Esophagus muscularis mucosa (tissue), 4 donors: ENCODE measurements at regions not wholly inside any gene's neighbourhood (a gene's known extent, or its start where the extent isn't known, plus 50 kb on each side); places are given as distances from the start of the nearest gene placed in this dataset.

Experiments
- CTCF ChIP-seq, 3 experiments: fragments of 200-600 bp in 2 of 3; fragments of 450-650 bp in 1 of 3; sonication (generic) in 2 of 3; IDR thresholded peaks; one replicate each; pipeline ENCODE4 v1.5.1; 2017 to 2019; ENCODE audit warnings: antibody characterized with exemption in 3 of 3, mild to moderate bottlenecking in 2 of 3, moderate library complexity in 1 of 3
- EP300 ChIP-seq: sonication (generic); formaldehyde crosslinking; IDR thresholded peaks from one replicate; pipeline ENCODE4 v1.6.1; 2017; ENCODE audit warnings: antibody characterized with exemption
- POLR2AphosphoS5 ChIP-seq, 2 donors: sonication (generic); formaldehyde crosslinking; IDR thresholded peaks; one replicate each; pipeline ENCODE4 v1.6.1; 2017; ENCODE audit warnings: antibody characterized with exemption in 2 of 2

GRCh38 chr4:123568936-123569335 lies 172.3 kb downstream of the SPRY1 start:
- TF ChIP-seq CTCF (IDR thresholded peaks at IDR 0.05) (no peak), EP300 (no peak), POLR2AphosphoS5 (IDR thresholded peaks at IDR 0.05) (no peak)
